ES-I3 (cell line): ENCODE measurements at regions not wholly inside any gene's neighbourhood (a gene's known extent, or its start where the extent isn't known, plus 50 kb on each side); places are given as distances from the start of the nearest gene placed in this dataset.
"Not testable (repeated sequence)": the region's sequence is repeated elsewhere in the genome, so short reads cannot be mapped to it uniquely, and the experiment has no call there.

Experiments used
- H3K36me3 ChIP-seq: 2 replicates; pipeline ENCODE4 v1.6.1; 2013; ENCODE audit warnings: mild to moderate bottlenecking, low read length, control low read depth, moderate library complexity; ENCODE audit not compliant: insufficient read depth
- H3K4me1 ChIP-seq: 2 replicates; pipeline ENCODE4 v1.6.1; 2013; ENCODE audit warnings: mild to moderate bottlenecking, control low read depth, low read length; ENCODE audit not compliant: insufficient read depth
- H3K9ac ChIP-seq: 2 replicates; pipeline ENCODE4 v1.6.1; 2013; ENCODE audit warnings: low read depth, mild to moderate bottlenecking, low read length, moderate library complexity
- H3K9me3 ChIP-seq: 2 replicates; pipeline ENCODE4 v1.6.1; 2013; ENCODE audit warnings: mild to moderate bottlenecking, low read length, moderate library complexity; ENCODE audit not compliant: control insufficient read depth, insufficient read depth

GRCh38 chr6:160881148-160881808, 110.3 kb upstream of the MAP3K4 start:
- Histone ChIP-seq H3K9ac (no peak overlapping the region), H3K36me3 (no peaks in the 10 kb centered on the region), H3K4me1 (peaks cover 28% of the 10 kb centered on the region), H3K9me3 (no peaks in the 10 kb centered on the region)

- Histone ChIP-seq H3K4me1 (peaks cover 25% of the 10 kb centered on the region), H3K36me3 (no peaks in the 10 kb centered on the region), H3K9ac (no peak overlapping the region), H3K9me3 (no peaks in the 10 kb centered on the region)
These were observed 109.6 kb upstream of the MAP3K4 start for GRCh38 chr6:160882006-160882405.

GRCh38 chr6:160882791-160883279, 108.7 kb upstream of the MAP3K4 start:
- no peaks in the 10 kb centered on the region for H3K36me3 ChIP-seq
- peaks cover 22% of the 10 kb centered on the region for H3K4me1 ChIP-seq
- H3K9me3 ChIP-seq = no peaks in the 10 kb centered on the region; the same call in 1 of the 2 replicates
- H3K9ac ChIP-seq = peak overlapping the region; percentile 5; the same call in 1 of the 2 replicates

GRCh38 chr6:160883560-160883959, 108.0 kb upstream of the MAP3K4 start:
- H3K9me3 ChIP-seq = no peaks in the 10 kb centered on the region; the same call in 1 of the 2 replicates
- peaks cover 22% of the 10 kb centered on the region; the same call in 1 of the 2 replicates for H3K4me1 ChIP-seq
- H3K9ac ChIP-seq = peak overlapping the region; percentile 37; the same call in 1 of the 2 replicates
- no peaks in the 10 kb centered on the region for H3K36me3 ChIP-seq

GRCh38 chr6:160883999-160884398, 107.6 kb upstream of the MAP3K4 start:
- peak overlapping the region; percentile 37; the same call in 1 of the 2 replicates for H3K9ac ChIP-seq

GRCh38 chr6:160889148-160889547, 102.4 kb upstream of the MAP3K4 start:
- peaks cover 11% of the 10 kb centered on the region; the same call in 1 of the 2 replicates for H3K4me1 ChIP-seq
- not testable (repeated sequence) for H3K9ac ChIP-seq, H3K36me3 ChIP-seq, H3K9me3 ChIP-seq

More at GRCh38 chr6:160883999-160884398, 107.6 kb upstream of the MAP3K4 start:
- H3K4me1 ChIP-seq = peaks cover 24% of the 10 kb centered on the region; the same call in 1 of the 2 replicates
- H3K36me3 ChIP-seq = no peaks in the 10 kb centered on the region
- no peaks in the 10 kb centered on the region; the same call in 1 of the 2 replicates for H3K9me3 ChIP-seq

- H3K9me3 ChIP-seq = no peaks in the 10 kb centered on the region; the same call in 1 of the 2 replicates
- no peaks in the 10 kb centered on the region for H3K36me3 ChIP-seq
- H3K4me1 ChIP-seq = peaks cover 10% of the 10 kb centered on the region; the same call in 1 of the 2 replicates
- no peak overlapping the region for H3K9ac ChIP-seq
These were observed 99.9 kb upstream of the MAP3K4 start for GRCh38 chr6:160891690-160892089.

GRCh38 chr6:160895562-160895961, 96.0 kb upstream of the MAP3K4 start:
- Histone ChIP-seq H3K9ac (no peak overlapping the region), H3K4me1 (peaks cover 11% of the 10 kb centered on the region), H3K9me3 (no peaks in the 10 kb centered on the region), H3K36me3 (no peaks in the 10 kb centered on the region)

GRCh38 chr6:160899671-160900430, 91.7 kb upstream of the MAP3K4 start:
- Histone ChIP-seq H3K4me1 (peaks cover 11% of the 10 kb centered on the region), H3K9me3 (no peaks in the 10 kb centered on the region), H3K36me3 (no peaks in the 10 kb centered on the region), H3K9ac (no peak overlapping the region)

- no peaks in the 10 kb centered on the region; the same call in 1 of the 2 replicates for H3K36me3 ChIP-seq
- peaks cover 13% of the 10 kb centered on the region for H3K9me3 ChIP-seq
- H3K4me1 ChIP-seq = no peaks in the 10 kb centered on the region; the same call in 1 of the 2 replicates
- no peak overlapping the region for H3K9ac ChIP-seq
These were observed 79.6 kb upstream of the MAP3K4 start for GRCh38 chr6:160911949-160912348.

GRCh38 chr6:160912411-160912810, 79.2 kb upstream of the MAP3K4 start:
- Histone ChIP-seq H3K4me1 (no peaks in the 10 kb centered on the region; the same call in 1 of the 2 replicates), H3K36me3 (no peaks in the 10 kb centered on the region; the same call in 1 of the 2 replicates), H3K9me3 (peaks cover 13% of the 10 kb centered on the region), H3K9ac (no peak overlapping the region)

GRCh38 chr6:160917572-160917971, 74.0 kb upstream of the MAP3K4 start:
- Histone ChIP-seq H3K9me3 (peaks cover 7% of the 10 kb centered on the region; the same call in 1 of the 2 replicates), H3K36me3 (no peaks in the 10 kb centered on the region), H3K4me1 (no peaks in the 10 kb centered on the region), H3K9ac (no peak overlapping the region)

GRCh38 chr6:160919723-160920440, 71.7 kb upstream of the MAP3K4 start:
- H3K36me3 ChIP-seq = no peaks in the 10 kb centered on the region
- H3K4me1 ChIP-seq = no peaks in the 10 kb centered on the region
- peaks cover 4% of the 10 kb centered on the region; the same call in 1 of the 2 replicates for H3K9me3 ChIP-seq
- no peak overlapping the region for H3K9ac ChIP-seq

- Histone ChIP-seq H3K36me3 (no peaks in the 10 kb centered on the region), H3K9me3 (peaks cover 4% of the 10 kb centered on the region; the same call in 1 of the 2 replicates), H3K9ac (no peak overlapping the region), H3K4me1 (no peaks in the 10 kb centered on the region)
These were observed 70.5 kb upstream of the MAP3K4 start for GRCh38 chr6:160921095-160921494.
